CMK (cell line): ENCODE measurements at regions not wholly inside any gene's neighbourhood (a gene's known extent, or its start where the extent isn't known, plus 50 kb on each side); places are given as distances from the start of the nearest gene placed in this dataset.
"Not testable (repeated sequence)": the region's sequence is repeated elsewhere in the genome, so short reads cannot be mapped to it uniquely, and the experiment has no call there.

ENCODE experiments used
- DNase-seq: peaks from one replicate; pipeline ENCODE4 v3.0.0-alpha.2; 2010; ENCODE audit warnings: low read depth

- DNase-seq, result no peak
These were observed 123.6 kb downstream of the XCL2 start for GRCh38 chr1:168420177-168420576.

GRCh38 chr1:168419736-168420135, 124.1 kb downstream of the XCL2 start:
- no peak for DNase-seq

- no peak for DNase-seq
These were observed 127.6 kb downstream of the XCL2 start for GRCh38 chr1:168416220-168416619.

- DNase-seq, result no peak
These were observed 128.9 kb downstream of the XCL2 start for GRCh38 chr1:168414914-168415313.

- no peak for DNase-seq
These were observed 129.8 kb downstream of the TBX19 start for GRCh38 chr1:168410464-168410863.

- no peak for DNase-seq
These were observed 128.2 kb downstream of the TBX19 start for GRCh38 chr1:168408884-168409283.

- DNase-seq, result no peak
These were observed 127.8 kb downstream of the TBX19 start for GRCh38 chr1:168408539-168408865.

- no peak for DNase-seq
These were observed 127.3 kb downstream of the TBX19 start for GRCh38 chr1:168407832-168408538.

GRCh38 chr1:168405906-168406549, 125.4 kb downstream of the TBX19 start:
- DNase-seq, result no peak

GRCh38 chr1:168403140-168403539, 122.5 kb downstream of the TBX19 start:
- DNase-seq, result no peak

- DNase-seq, result not testable (repeated sequence)
These were observed 121.8 kb downstream of the TBX19 start for GRCh38 chr1:168402466-168402865.

- DNase-seq, result no peak
These were observed 120.7 kb downstream of the TBX19 start for GRCh38 chr1:168401341-168401740.

GRCh38 chr1:168400139-168400538, 119.5 kb downstream of the TBX19 start:
- DNase-seq, result no peak

GRCh38 chr1:168397806-168398205, 117.1 kb downstream of the TBX19 start:
- DNase-seq, result no peak

GRCh38 chr1:168396940-168397684, 116.4 kb downstream of the TBX19 start:
- DNase-seq, result no peak

- DNase-seq, result no peak
These were observed 115.8 kb downstream of the TBX19 start for GRCh38 chr1:168396508-168396907.

GRCh38 chr1:168394858-168395257, 114.2 kb downstream of the TBX19 start:
- DNase-seq, result no peak

- DNase-seq, result no peak
These were observed 112.4 kb downstream of the TBX19 start for GRCh38 chr1:168392958-168393549.

- DNase-seq, result no peak
These were observed 111.4 kb downstream of the TBX19 start for GRCh38 chr1:168391851-168392681.

GRCh38 chr1:168390271-168390670, 109.6 kb downstream of the TBX19 start:
- DNase-seq, result no peak

- DNase-seq, result no peak
These were observed 107.4 kb downstream of the TBX19 start for GRCh38 chr1:168387781-168388760.
